Effector memory CD4-positive, alpha-beta T cell (primary cell): ENCODE measurements at regions not wholly inside any gene's neighbourhood (a gene's known extent, or its start where the extent isn't known, plus 50 kb on each side); places are given as distances from the start of the nearest gene placed in this dataset.
"Not testable (repeated sequence)": the region's sequence is repeated elsewhere in the genome, so short reads cannot be mapped to it uniquely, and the experiment has no call there.

ENCODE experiments used
- DNase-seq, 3 donors: peaks; one replicate each; pipeline ENCODE4 v3.0.0-alpha.2; 2020
- H3K27ac ChIP-seq: 2 replicates; pipeline ENCODE4 v1.7.0; 2013; ENCODE audit warnings: mild to moderate bottlenecking, low read length, moderate library complexity; ENCODE audit not compliant: insufficient read depth, poor library complexity, severe bottlenecking
- H3K27me3 ChIP-seq: replicated peaks from 2 replicates; pipeline ENCODE4 v1.7.0; 2013; ENCODE audit warnings: mild to moderate bottlenecking, low read length; ENCODE audit not compliant: insufficient read depth, control insufficient read depth, poor library complexity, severe bottlenecking
- H3K36me3 ChIP-seq: 2 replicates; pipeline ENCODE4 v1.7.0; 2013; ENCODE audit warnings: mild to moderate bottlenecking, low read length, moderate library complexity; ENCODE audit not compliant: control insufficient read depth, insufficient read depth
- H3K4me1 ChIP-seq: 2 replicates; pipeline ENCODE4 v1.7.0; 2013; ENCODE audit warnings: low read length, mild to moderate bottlenecking; ENCODE audit not compliant: control insufficient read depth, insufficient read depth, poor library complexity, severe bottlenecking
- H3K4me3 ChIP-seq: 2 replicates; pipeline ENCODE4 v1.7.0; 2013; ENCODE audit warnings: low read length, low read depth, mild to moderate bottlenecking; ENCODE audit not compliant: insufficient read depth, poor library complexity, severe bottlenecking
- H3K9me3 ChIP-seq: 2 replicates; pipeline ENCODE4 v1.7.0; 2013; ENCODE audit warnings: mild to moderate bottlenecking, low read length, moderate library complexity; ENCODE audit not compliant: control insufficient read depth

- no peak for DNase-seq
- H3K27me3 ChIP-seq: no peaks in the 10 kb centered on the region
- H3K4me1 ChIP-seq: no peaks in the 10 kb centered on the region
These were observed 92.1 kb downstream of the TMEM167A start for GRCh38 chr5:82984786-82985735.

GRCh38 chr5:82982846-82983245, 94.3 kb downstream of the TMEM167A start:
- no peak overlapping the region for H3K27ac ChIP-seq
- no peaks in the 10 kb centered on the region for H3K9me3 ChIP-seq
- no peaks in the 10 kb centered on the region for H3K4me1 ChIP-seq
- H3K36me3 ChIP-seq: no peaks in the 10 kb centered on the region
- H3K4me3 ChIP-seq: no peak overlapping the region
- no peaks in the 10 kb centered on the region for H3K27me3 ChIP-seq
- DNase-seq: no peak

More at GRCh38 chr5:82984786-82985735, 92.1 kb downstream of the TMEM167A start:
- H3K4me3 ChIP-seq: no peak overlapping the region
- no peaks in the 10 kb centered on the region for H3K36me3 ChIP-seq
- no peak overlapping the region for H3K27ac ChIP-seq
- no peaks in the 10 kb centered on the region for H3K9me3 ChIP-seq

GRCh38 chr5:82976887-82977286, 100.3 kb downstream of the TMEM167A start:
- not testable (repeated sequence) for H3K36me3 ChIP-seq, H3K27me3 ChIP-seq, H3K9me3 ChIP-seq, H3K4me1 ChIP-seq, DNase-seq, H3K4me3 ChIP-seq, H3K27ac ChIP-seq

- no peaks in the 10 kb centered on the region for H3K36me3 ChIP-seq
- DNase-seq: no peak
- H3K27me3 ChIP-seq: no peaks in the 10 kb centered on the region
- no peak overlapping the region for H3K27ac ChIP-seq
- no peak overlapping the region for H3K4me3 ChIP-seq
- H3K4me1 ChIP-seq: no peaks in the 10 kb centered on the region
- H3K9me3 ChIP-seq: no peaks in the 10 kb centered on the region
These were observed 101.4 kb downstream of the TMEM167A start for GRCh38 chr5:82975812-82976211.

GRCh38 chr5:82975396-82975795, 101.8 kb downstream of the TMEM167A start:
- Histone ChIP-seq H3K4me3 (no peak overlapping the region), H3K4me1 (no peaks in the 10 kb centered on the region), H3K36me3 (no peaks in the 10 kb centered on the region), H3K9me3 (no peaks in the 10 kb centered on the region), H3K27me3 (no peaks in the 10 kb centered on the region), H3K27ac (no peak overlapping the region)
- DNase-seq: no peak

GRCh38 chr5:82974346-82974745, 102.8 kb downstream of the TMEM167A start:
- not testable (repeated sequence) for H3K27ac ChIP-seq, H3K4me3 ChIP-seq, H3K27me3 ChIP-seq, H3K36me3 ChIP-seq, H3K4me1 ChIP-seq, H3K9me3 ChIP-seq, DNase-seq

GRCh38 chr5:82971901-82972300, 105.3 kb downstream of the TMEM167A start:
- Histone ChIP-seq H3K9me3 (no peaks in the 10 kb centered on the region), H3K27ac (no peak overlapping the region)
- no peak for DNase-seq

GRCh38 chr5:82971034-82971806, 106.0 kb downstream of the TMEM167A start:
- H3K9me3 ChIP-seq, H3K27ac ChIP-seq, H3K27me3 ChIP-seq, DNase-seq, H3K36me3 ChIP-seq, H3K4me3 ChIP-seq, H3K4me1 ChIP-seq: not testable (repeated sequence)

More at GRCh38 chr5:82971901-82972300, 105.3 kb downstream of the TMEM167A start:
- no peak overlapping the region for H3K4me3 ChIP-seq
- no peaks in the 10 kb centered on the region for H3K36me3 ChIP-seq
- no peaks in the 10 kb centered on the region for H3K27me3 ChIP-seq
- no peaks in the 10 kb centered on the region for H3K4me1 ChIP-seq

- not testable (repeated sequence) for H3K4me1 ChIP-seq, H3K27me3 ChIP-seq, H3K9me3 ChIP-seq, H3K27ac ChIP-seq, H3K4me3 ChIP-seq, H3K36me3 ChIP-seq, DNase-seq
These were observed 107.8 kb downstream of the TMEM167A start for GRCh38 chr5:82969221-82969976.
